ENCODE measurements at regions not wholly inside any gene's neighbourhood (a gene's known extent, or its start where the extent isn't known, plus 50 kb on each side); places are given as distances from the start of the nearest gene placed in this dataset.
A peak's percentile ranks its signal among the peaks of the same experiment; 100 is the strongest.

- H4K20me1 ChIP-seq (ENCODE audit: control insufficient read depth, extremely low read depth, insufficient read depth, low read length): no peaks in the 10 kb centered on the region
- no peak for DNase-seq (ENCODE audit: low read depth in 2 of 2)
- no peaks in the 10 kb centered on the region for H3K9me3 ChIP-seq (ENCODE audit: control insufficient read depth, insufficient read depth, low read depth, low read length)
- H3K36me3 ChIP-seq (ENCODE audit: control insufficient read depth, insufficient read depth, low read length): no peaks in the 10 kb centered on the region
- H3K4me1 ChIP-seq (ENCODE audit: control insufficient read depth, extremely low read depth, insufficient read depth, low read length): no peaks in the 10 kb centered on the region
- H3K4me3 ChIP-seq (replicated peaks in 1 of 4; ENCODE audit: control extremely low read depth in 1 of 4, insufficient read depth in 1 of 4, low read depth in 3 of 4, low read length in 4 of 4): no peak overlapping the region
- H3K79me2 ChIP-seq (ENCODE audit: control insufficient read depth, insufficient read depth, low read length): no peaks in the 10 kb centered on the region
- H3K9ac ChIP-seq (ENCODE audit: insufficient read depth, low read length): no peak overlapping the region
- H3K4me2 ChIP-seq (ENCODE audit: extremely low read depth, insufficient read depth, low read length): no peak overlapping the region
- H3K27me3 ChIP-seq (ENCODE audit: control insufficient read depth, insufficient read depth, low read length): no peaks in the 10 kb centered on the region
- TF ChIP-seq CTCF (conservative IDR thresholded peaks at IDR 0.05 in 1 of 2, IDR thresholded peaks at IDR 0.05 in 1 of 2; ENCODE audit: low read depth in 1 of 2, low read length in 2 of 2) (no peak), EZH2 (IDR thresholded peaks at IDR 0.05; ENCODE audit: low read length, missing control alignments) (no peak)
- H3K27ac ChIP-seq (ENCODE audit: insufficient read depth, low read length): no peak overlapping the region
- no peak overlapping the region for H2AFZ ChIP-seq (ENCODE audit: low read length)
Measured at GRCh38 chr10:3640816-3641215, 144.2 kb downstream of the KLF6 start.

- no peak overlapping the region for H3K9ac ChIP-seq (ENCODE audit: insufficient read depth, low read length)
- no peak overlapping the region for H3K27ac ChIP-seq (ENCODE audit: insufficient read depth, low read length)
- no peak for DNase-seq (ENCODE audit: low read depth in 2 of 2)
- H3K4me3 ChIP-seq (replicated peaks in 1 of 4; ENCODE audit: control extremely low read depth in 1 of 4, insufficient read depth in 1 of 4, low read depth in 3 of 4, low read length in 4 of 4): no peak overlapping the region
- no peaks in the 10 kb centered on the region for H3K4me1 ChIP-seq (ENCODE audit: control insufficient read depth, extremely low read depth, insufficient read depth, low read length)
- no peak overlapping the region for H2AFZ ChIP-seq (ENCODE audit: low read length)
- no peaks in the 10 kb centered on the region for H3K36me3 ChIP-seq (ENCODE audit: control insufficient read depth, insufficient read depth, low read length)
- H3K4me2 ChIP-seq (ENCODE audit: extremely low read depth, insufficient read depth, low read length): no peak overlapping the region
- no peaks in the 10 kb centered on the region for H4K20me1 ChIP-seq (ENCODE audit: control insufficient read depth, extremely low read depth, insufficient read depth, low read length)
- H3K9me3 ChIP-seq (ENCODE audit: control insufficient read depth, insufficient read depth, low read depth, low read length): no peaks in the 10 kb centered on the region
- no peaks in the 10 kb centered on the region for H3K27me3 ChIP-seq (ENCODE audit: control insufficient read depth, insufficient read depth, low read length)
- no peak for TF ChIP-seq CTCF (conservative IDR thresholded peaks at IDR 0.05 in 1 of 2, IDR thresholded peaks at IDR 0.05 in 1 of 2; ENCODE audit: low read depth in 1 of 2, low read length in 2 of 2)
- TF ChIP-seq EZH2 (IDR thresholded peaks at IDR 0.05; ENCODE audit: low read length, missing control alignments): no peak
- H3K79me2 ChIP-seq (ENCODE audit: control insufficient read depth, insufficient read depth, low read length): no peaks in the 10 kb centered on the region
Measured at GRCh38 chr10:3639546-3639945, 145.5 kb downstream of the KLF6 start.

GRCh38 chr10:3636356-3637181, 148.4 kb downstream of the KLF6 start:
- Histone ChIP-seq H3K9ac (ENCODE audit: insufficient read depth, low read length) (no peak overlapping the region), H3K4me1 (ENCODE audit: control insufficient read depth, extremely low read depth, insufficient read depth, low read length) (no peaks in the 10 kb centered on the region), H3K36me3 (ENCODE audit: control insufficient read depth, insufficient read depth, low read length) (no peaks in the 10 kb centered on the region), H3K27me3 (ENCODE audit: control insufficient read depth, insufficient read depth, low read length) (no peaks in the 10 kb centered on the region), H2AFZ (ENCODE audit: low read length) (no peak overlapping the region), H3K27ac (ENCODE audit: insufficient read depth, low read length) (no peak overlapping the region), H4K20me1 (ENCODE audit: control insufficient read depth, extremely low read depth, insufficient read depth, low read length) (no peaks in the 10 kb centered on the region), H3K4me3 (replicated peaks in 1 of 4; ENCODE audit: control extremely low read depth in 1 of 4, insufficient read depth in 1 of 4, low read depth in 3 of 4, low read length in 4 of 4) (no peak overlapping the region), H3K79me2 (ENCODE audit: control insufficient read depth, insufficient read depth, low read length) (no peaks in the 10 kb centered on the region), H3K4me2 (ENCODE audit: extremely low read depth, insufficient read depth, low read length) (no peak overlapping the region), H3K9me3 (ENCODE audit: control insufficient read depth, insufficient read depth, low read depth, low read length) (no peaks in the 10 kb centered on the region)
- DNase-seq (ENCODE audit: low read depth in 2 of 2): peak in 1 of 2 donors; percentile 83
- TF ChIP-seq CTCF (conservative IDR thresholded peaks at IDR 0.05 in 1 of 2, IDR thresholded peaks at IDR 0.05 in 1 of 2; ENCODE audit: low read depth in 1 of 2, low read length in 2 of 2) (no peak), EZH2 (IDR thresholded peaks at IDR 0.05; ENCODE audit: low read length, missing control alignments) (no peak)
